ENCODE measurements at regions not wholly inside any gene's neighbourhood (a gene's known extent, or its start where the extent isn't known, plus 50 kb on each side); places are given as distances from the start of the nearest gene placed in this dataset.

DNA sequence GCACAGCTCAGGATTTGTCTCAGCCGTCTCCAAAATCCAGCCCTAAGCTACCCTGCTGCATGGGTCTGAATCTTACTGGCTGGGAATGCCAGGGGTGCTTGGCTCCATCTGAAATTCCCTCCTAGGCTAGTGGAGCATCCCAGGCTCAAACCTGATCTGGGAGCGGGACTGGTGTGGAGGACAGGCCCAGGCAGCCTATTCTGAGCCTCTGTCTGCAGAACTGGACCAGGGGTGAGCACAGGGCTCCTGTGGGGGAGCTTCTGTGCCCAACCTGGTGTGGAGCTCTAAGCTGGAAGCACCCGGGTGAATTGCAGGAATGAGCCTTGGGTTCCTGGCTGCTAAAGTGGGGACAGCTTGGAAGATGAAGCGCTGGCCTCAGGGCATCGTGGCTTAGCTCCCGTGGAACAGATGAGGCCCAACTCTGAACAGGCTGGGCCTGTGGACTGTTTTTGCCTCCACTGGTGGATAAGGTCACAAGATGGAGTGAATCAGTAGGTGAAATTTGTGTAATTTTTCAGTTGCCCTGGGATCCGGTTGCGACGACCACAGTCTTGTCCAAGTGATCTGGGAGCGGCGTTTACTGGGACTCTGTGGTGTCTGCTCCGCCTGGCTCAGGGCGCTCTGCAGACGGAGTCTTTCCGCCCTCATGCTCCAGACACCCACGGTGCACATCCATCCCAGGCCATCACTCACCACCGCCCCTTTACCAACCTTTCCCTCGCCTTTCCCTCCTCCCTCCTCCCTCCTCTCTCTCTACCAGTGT is 79.5 kb downstream of the TEX29 start:
- TF ChIP-seq, protein P1, sequence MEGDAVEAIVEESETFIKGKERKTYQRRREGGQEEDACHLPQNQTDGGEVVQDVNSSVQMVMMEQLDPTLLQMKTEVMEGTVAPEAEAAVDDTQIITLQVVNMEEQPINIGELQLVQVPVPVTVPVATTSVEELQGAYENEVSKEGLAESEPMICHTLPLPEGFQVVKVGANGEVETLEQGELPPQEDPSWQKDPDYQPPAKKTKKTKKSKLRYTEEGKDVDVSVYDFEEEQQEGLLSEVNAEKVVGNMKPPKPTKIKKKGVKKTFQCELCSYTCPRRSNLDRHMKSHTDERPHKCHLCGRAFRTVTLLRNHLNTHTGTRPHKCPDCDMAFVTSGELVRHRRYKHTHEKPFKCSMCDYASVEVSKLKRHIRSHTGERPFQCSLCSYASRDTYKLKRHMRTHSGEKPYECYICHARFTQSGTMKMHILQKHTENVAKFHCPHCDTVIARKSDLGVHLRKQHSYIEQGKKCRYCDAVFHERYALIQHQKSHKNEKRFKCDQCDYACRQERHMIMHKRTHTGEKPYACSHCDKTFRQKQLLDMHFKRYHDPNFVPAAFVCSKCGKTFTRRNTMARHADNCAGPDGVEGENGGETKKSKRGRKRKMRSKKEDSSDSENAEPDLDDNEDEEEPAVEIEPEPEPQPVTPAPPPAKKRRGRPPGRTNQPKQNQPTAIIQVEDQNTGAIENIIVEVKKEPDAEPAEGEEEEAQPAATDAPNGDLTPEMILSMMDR (conservative IDR thresholded peaks at IDR 0.05): no peak
- no peak for TF ChIP-seq EZH2 (IDR thresholded peaks at IDR 0.05; ENCODE audit: low read depth)

Data from PC-9 (cell line).